Right renal pelvis (tissue), 4 donors: ENCODE measurements at regions not wholly inside any gene's neighbourhood (a gene's known extent, or its start where the extent isn't known, plus 50 kb on each side); places are given as distances from the start of the nearest gene placed in this dataset.
"Not testable (repeated sequence)": the region's sequence is repeated elsewhere in the genome, so short reads cannot be mapped to it uniquely, and the experiment has no call there.

Experiments
- DNase-seq, 4 donors: peaks; one replicate each; pipeline ENCODE4 v3.0.0-alpha.2; 2013; ENCODE audit warnings: low read depth in 4 of 4, low spot score in 3 of 4, missing footprints in 1 of 4

- no peak for DNase-seq
Observed at GRCh38 chr1:19591482-19592091, 52.5 kb upstream of the NBL1 start.

GRCh38 chr1:19585507-19585906, 58.6 kb upstream of the NBL1 start:
- no peak for DNase-seq

GRCh38 chr1:19582318-19582717, 61.8 kb upstream of the NBL1 start:
- no peak for DNase-seq

GRCh38 chr1:19581381-19581780, 62.7 kb upstream of the NBL1 start:
- no peak for DNase-seq

GRCh38 chr1:19577561-19577960, 66.5 kb upstream of the NBL1 start:
- no peak for DNase-seq

GRCh38 chr1:19577036-19577435, 67.1 kb upstream of the NBL1 start:
- DNase-seq, result no peak

- DNase-seq, result no peak
Observed at GRCh38 chr1:19569786-19570185, 74.3 kb upstream of the NBL1 start.

- DNase-seq, result no peak
Observed at GRCh38 chr1:19567041-19567440, 77.1 kb upstream of the NBL1 start.

GRCh38 chr1:19564366-19564765, 79.0 kb upstream of the CAPZB start:
- no peak for DNase-seq

GRCh38 chr1:19563324-19564097, 78.2 kb upstream of the CAPZB start:
- peak in 3 of 4 donors; percentile 13 to 28 (median 16) for DNase-seq

- no peak for DNase-seq
Observed at GRCh38 chr1:19562847-19563246, 77.5 kb upstream of the CAPZB start.

- no peak for DNase-seq
Observed at GRCh38 chr1:19560480-19560879, 75.1 kb upstream of the CAPZB start.

- DNase-seq, result no peak
Observed at GRCh38 chr1:19559641-19560040, 74.3 kb upstream of the CAPZB start.

- no peak for DNase-seq
Observed at GRCh38 chr1:19557609-19558051, 72.3 kb upstream of the CAPZB start.

GRCh38 chr1:19554090-19554489, 68.8 kb upstream of the CAPZB start:
- no peak for DNase-seq

GRCh38 chr1:19552291-19553010, 67.1 kb upstream of the CAPZB start:
- no peak for DNase-seq

GRCh38 chr1:19551837-19552236, 66.5 kb upstream of the CAPZB start:
- not testable (repeated sequence) for DNase-seq

GRCh38 chr1:19550437-19550836, 65.1 kb upstream of the CAPZB start:
- DNase-seq, result not testable (repeated sequence)

GRCh38 chr1:19547814-19548213, 62.5 kb upstream of the CAPZB start:
- DNase-seq, result no peak

GRCh38 chr1:19536519-19536918, 51.2 kb upstream of the CAPZB start:
- no peak for DNase-seq

GRCh38 chr1:19535214-19535613, 49.9 kb upstream of the CAPZB start:
- no peak for DNase-seq
